Peyer's patch (tissue), 4 donors: ENCODE measurements at regions not wholly inside any gene's neighbourhood (a gene's known extent, or its start where the extent isn't known, plus 50 kb on each side); places are given as distances from the start of the nearest gene placed in this dataset.

Source experiments
- DNase-seq, 3 donors: peaks; one replicate each; pipeline ENCODE4 v3.0.0-alpha.2; 2017 to 2019
- H3K27ac ChIP-seq, 4 donors: fragments of 200-600 bp; sonication (generic); one replicate each; pipeline ENCODE4 v1.5.1; 2016 to 2019
- H3K27me3 ChIP-seq, 2 donors: fragments of 200-600 bp; sonication (generic); one replicate each; pipeline ENCODE4 v1.5.1; 2019
- H3K36me3 ChIP-seq, 3 donors: fragments of 200-600 bp; sonication (generic); one replicate each; pipeline ENCODE4 v1.5.1; 2016 to 2019
- H3K4me1 ChIP-seq, 4 donors: fragments of 200-600 bp; sonication (generic); one replicate each; pipeline ENCODE4 v1.5.1; 2016 to 2019
- H3K4me3 ChIP-seq, 4 donors: fragments of 200-600 bp; sonication (generic); 1 replicate in 3 of 4; 2 replicates in 1 of 4; pipeline ENCODE4 v1.5.1; 2016 to 2019; ENCODE audit warnings: mild to moderate bottlenecking in 1 of 4
- H3K9me3 ChIP-seq, 4 donors: fragments of 200-600 bp; sonication (generic); one replicate each; pipeline ENCODE4 v1.5.1; 2016 to 2019; ENCODE audit warnings: mild to moderate bottlenecking in 1 of 4
- CTCF ChIP-seq, 6 experiments: fragments of 450-650 bp in 4 of 6; fragments of 200-600 bp in 2 of 6; sonication (generic) in 1 of 6; IDR thresholded peaks; one replicate each; pipeline ENCODE4 v1.5.1; 2017 to 2019; ENCODE audit warnings: antibody characterized with exemption in 6 of 6, mild to moderate bottlenecking in 3 of 6, moderate library complexity in 1 of 6
- POLR2A ChIP-seq, 2 donors: fragments of 450-650 bp; IDR thresholded peaks; one replicate each; pipeline ENCODE4 v1.5.1; 2017; ENCODE audit warnings: antibody characterized with exemption in 2 of 2, mild to moderate bottlenecking in 2 of 2, moderate library complexity in 2 of 2

DNA sequence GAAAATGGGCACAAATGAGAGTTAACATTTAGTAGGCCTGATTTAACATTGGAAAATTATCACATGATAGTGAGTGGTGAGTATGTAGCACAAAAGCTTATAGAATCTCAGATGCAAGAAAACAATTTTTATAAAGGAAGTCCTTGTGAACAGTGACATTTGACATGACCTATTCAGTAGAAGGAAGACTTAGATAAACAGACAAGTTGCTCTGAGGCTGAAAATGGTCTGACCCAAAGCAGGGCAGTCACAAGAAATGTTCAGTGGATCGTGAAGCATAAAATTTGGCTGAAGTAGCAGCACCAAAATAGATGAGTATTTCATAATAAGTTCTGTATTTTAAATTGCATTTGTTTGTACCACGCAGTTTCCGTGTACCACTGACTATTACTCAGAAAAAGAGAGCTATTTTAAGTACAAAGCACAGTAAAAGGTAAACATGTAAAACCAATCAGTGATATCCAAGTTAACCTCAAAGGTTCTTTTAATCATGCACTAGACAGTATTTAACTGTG lies 605.7 kb upstream of the PABPC4L start:
- no peaks in the 10 kb centered on the region for H3K4me1 ChIP-seq
- H3K4me3 ChIP-seq: no peak overlapping the region
- TF ChIP-seq CTCF (IDR thresholded peaks at IDR 0.05) (no peak), POLR2A (IDR thresholded peaks at IDR 0.05) (no peak)
- no peak overlapping the region for H3K27ac ChIP-seq
- DNase-seq: no peak
- no peaks in the 10 kb centered on the region for H3K27me3 ChIP-seq
- H3K9me3 ChIP-seq: no peaks in the 10 kb centered on the region
- no peaks in the 10 kb centered on the region for H3K36me3 ChIP-seq

DNA sequence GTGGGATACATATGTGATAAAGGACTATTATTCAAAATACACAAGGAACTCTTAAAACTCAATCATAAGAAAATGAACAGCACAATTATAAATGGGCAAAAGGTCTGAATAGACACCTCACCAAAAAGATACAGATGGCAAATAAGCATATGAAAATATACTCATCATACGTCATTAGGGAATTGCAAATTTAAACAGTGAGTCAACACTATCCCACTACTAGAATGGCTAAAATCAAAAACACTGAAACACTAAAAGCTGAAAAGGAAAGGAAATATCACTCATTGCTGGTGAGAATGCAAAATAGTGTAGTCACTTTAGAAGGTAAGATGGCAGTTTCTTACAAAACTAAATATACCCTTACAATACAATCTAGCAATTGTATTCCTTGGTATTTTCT lies 597.0 kb upstream of the PABPC4L start:
- Histone ChIP-seq H3K27me3 (no peaks in the 10 kb centered on the region), H3K4me1 (no peaks in the 10 kb centered on the region), H3K36me3 (no peaks in the 10 kb centered on the region), H3K9me3 (no peaks in the 10 kb centered on the region), H3K4me3 (no peak overlapping the region), H3K27ac (no peak overlapping the region)
- DNase-seq: no peak
- no peak for TF ChIP-seq CTCF (IDR thresholded peaks at IDR 0.05)
- no peak for TF ChIP-seq POLR2A (IDR thresholded peaks at IDR 0.05)

- TF ChIP-seq POLR2A (IDR thresholded peaks at IDR 0.05) (no peak), CTCF (IDR thresholded peaks at IDR 0.05) (no peak)
- Histone ChIP-seq H3K4me1 (no peaks in the 10 kb centered on the region), H3K4me3 (no peak overlapping the region), H3K36me3 (no peaks in the 10 kb centered on the region), H3K9me3 (no peaks in the 10 kb centered on the region), H3K27ac (no peak overlapping the region), H3K27me3 (no peaks in the 10 kb centered on the region)
- DNase-seq: no peak
Observed at GRCh38 chr4:134787315-134787714, 585.7 kb upstream of the PABPC4L start.

DNA sequence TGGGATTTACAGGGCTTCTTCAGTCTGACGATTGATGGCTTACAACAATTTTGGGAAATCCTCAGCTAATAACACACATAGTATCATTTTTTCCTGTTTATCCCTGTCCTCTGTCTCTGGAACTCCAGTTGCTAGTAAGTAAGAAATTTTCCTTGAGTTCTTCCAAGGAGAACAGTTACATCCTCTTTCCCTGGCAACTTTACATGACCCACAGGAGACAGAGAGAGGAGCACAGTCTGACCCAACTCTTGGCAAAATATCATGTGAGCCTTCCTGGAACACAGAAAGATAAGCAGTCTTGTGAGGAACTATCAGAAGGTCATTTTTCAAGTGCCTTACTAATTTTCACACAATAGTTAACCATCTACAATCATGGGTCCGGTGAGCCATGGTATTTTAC lies 578.7 kb upstream of the PABPC4L start:
- H3K9me3 ChIP-seq: no peaks in the 10 kb centered on the region
- TF ChIP-seq CTCF (IDR thresholded peaks at IDR 0.05) (no peak), POLR2A (IDR thresholded peaks at IDR 0.05) (no peak)
- H3K36me3 ChIP-seq: no peaks in the 10 kb centered on the region
- DNase-seq: no peak
- H3K4me3 ChIP-seq: no peak overlapping the region
- no peaks in the 10 kb centered on the region for H3K4me1 ChIP-seq
- no peak overlapping the region for H3K27ac ChIP-seq
- no peaks in the 10 kb centered on the region for H3K27me3 ChIP-seq

- no peaks in the 10 kb centered on the region for H3K27me3 ChIP-seq
- no peak overlapping the region for H3K4me3 ChIP-seq
- TF ChIP-seq CTCF (IDR thresholded peaks at IDR 0.05): no peak
- no peak for TF ChIP-seq POLR2A (IDR thresholded peaks at IDR 0.05)
- H3K9me3 ChIP-seq: no peaks in the 10 kb centered on the region
- no peaks in the 10 kb centered on the region for H3K4me1 ChIP-seq
- no peaks in the 10 kb centered on the region for H3K36me3 ChIP-seq
- DNase-seq: no peak
- no peak overlapping the region for H3K27ac ChIP-seq
Observed at GRCh38 chr4:134777606-134778005, 576.0 kb upstream of the PABPC4L start.

GRCh38 chr4:134773497-134774000 lies 572.0 kb upstream of the PABPC4L start:
- Histone ChIP-seq H3K27ac (no peak overlapping the region), H3K9me3 (no peaks in the 10 kb centered on the region), H3K4me3 (no peak overlapping the region), H3K27me3 (no peaks in the 10 kb centered on the region), H3K36me3 (no peaks in the 10 kb centered on the region), H3K4me1 (no peaks in the 10 kb centered on the region)
- no peak for DNase-seq
- TF ChIP-seq POLR2A (IDR thresholded peaks at IDR 0.05) (no peak), CTCF (IDR thresholded peaks at IDR 0.05) (no peak)
